AG10803 (cell line): ENCODE measurements at regions not wholly inside any gene's neighbourhood (a gene's known extent, or its start where the extent isn't known, plus 50 kb on each side); places are given as distances from the start of the nearest gene placed in this dataset.
"Not testable (repeated sequence)": the region's sequence is repeated elsewhere in the genome, so short reads cannot be mapped to it uniquely, and the experiment has no call there.

ENCODE experiments used
- DNase-seq: peaks from one replicate; pipeline ENCODE4 v3.0.0; 2010; ENCODE audit warnings: low read depth
- H3K4me3 ChIP-seq: 2 replicates; pipeline ENCODE4 v1.5.1; 2011; ENCODE audit warnings: mild to moderate bottlenecking, low read length, control low read depth
- CTCF ChIP-seq: conservative IDR thresholded peaks from 2 replicates; pipeline ENCODE4 v1.5.1; 2011; ENCODE audit warnings: mild to moderate bottlenecking, low read length, control low read depth, inconsistent platforms

- no peak for TF ChIP-seq CTCF
- no peak for DNase-seq
- H3K4me3 ChIP-seq = no peak overlapping the region
Measured at GRCh38 chr5:2817031-2817603, 65.6 kb upstream of the IRX2 start.

- no peak overlapping the region for H3K4me3 ChIP-seq
- DNase-seq = no peak
- no peak for TF ChIP-seq CTCF
Measured at GRCh38 chr5:2813678-2814077, 62.2 kb upstream of the IRX2 start.

- TF ChIP-seq CTCF = no peak
- no peak overlapping the region for H3K4me3 ChIP-seq
- no peak for DNase-seq
Measured at GRCh38 chr5:2810644-2811043, 59.2 kb upstream of the IRX2 start.

GRCh38 chr5:2807244-2807643 lies 55.8 kb upstream of the IRX2 start:
- not testable (repeated sequence) for H3K4me3 ChIP-seq, DNase-seq

GRCh38 chr5:2806176-2806575 lies 54.7 kb upstream of the IRX2 start:
- TF ChIP-seq CTCF = no peak

GRCh38 chr5:2805080-2805479 lies 53.6 kb upstream of the IRX2 start:
- H3K4me3 ChIP-seq = no peak overlapping the region
- no peak; the same call in 1 of the 2 replicates for TF ChIP-seq CTCF
- DNase-seq = no peak

More at GRCh38 chr5:2806176-2806575, 54.7 kb upstream of the IRX2 start:
- H3K4me3 ChIP-seq = no peak overlapping the region
- DNase-seq = no peak

- no peak for TF ChIP-seq CTCF
- DNase-seq = no peak
- H3K4me3 ChIP-seq = no peak overlapping the region
Measured at GRCh38 chr5:2803751-2804150, 52.3 kb upstream of the IRX2 start.
